H4 (cell line): ENCODE measurements at regions not wholly inside any gene's neighbourhood (a gene's known extent, or its start where the extent isn't known, plus 50 kb on each side); places are given as distances from the start of the nearest gene placed in this dataset.
"Not testable (repeated sequence)": the region's sequence is repeated elsewhere in the genome, so short reads cannot be mapped to it uniquely, and the experiment has no call there.

ENCODE experiments used
- DNase-seq: peaks from one replicate; pipeline ENCODE4 v3.0.0-alpha.2; 2015; ENCODE audit warnings: low spot score

DNA sequence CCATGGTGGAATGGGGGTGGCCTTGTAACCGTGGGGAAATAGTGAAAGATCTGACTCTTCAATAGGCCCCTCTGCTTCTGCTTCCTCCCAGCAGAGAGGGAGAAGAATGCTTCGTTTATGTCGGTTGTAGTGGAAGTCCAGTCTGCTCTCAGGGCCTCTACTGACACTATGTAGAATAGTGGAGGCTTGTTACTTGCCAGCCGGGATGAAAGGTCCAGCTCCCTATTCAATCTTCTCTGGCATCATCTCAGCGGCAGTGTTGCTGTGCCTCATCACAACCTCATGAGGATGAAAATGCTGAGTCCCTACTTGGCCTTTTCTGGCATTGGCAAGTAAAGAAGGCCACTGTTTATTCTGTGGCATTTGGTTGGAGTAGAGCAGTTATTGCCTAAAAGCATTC lies 820.9 kb upstream of the TENM4 start:
- no peak for DNase-seq

- DNase-seq: not testable (repeated sequence)
Measured at GRCh38 chr11:80257319-80258015, 816.6 kb upstream of the TENM4 start.

DNA sequence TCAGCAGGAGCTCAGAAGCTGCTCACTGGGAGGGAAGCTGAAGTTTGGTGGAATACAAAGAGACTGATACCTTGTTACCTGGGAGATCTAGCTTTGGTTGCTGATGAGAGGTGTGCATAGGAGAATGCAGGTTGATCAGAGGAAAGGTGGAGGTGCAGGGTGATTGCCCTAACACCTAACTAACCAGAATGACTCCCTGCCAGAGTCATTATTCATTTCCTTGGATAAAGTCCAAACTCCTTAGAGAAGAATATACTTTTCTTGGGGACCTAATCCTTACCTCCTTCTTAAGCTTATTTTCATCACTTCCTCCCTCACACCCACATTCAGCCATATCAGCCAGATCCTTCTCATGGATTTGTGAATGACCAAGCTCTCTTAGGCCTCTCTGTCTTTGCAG lies 814.2 kb upstream of the TENM4 start:
- no peak for DNase-seq

DNA sequence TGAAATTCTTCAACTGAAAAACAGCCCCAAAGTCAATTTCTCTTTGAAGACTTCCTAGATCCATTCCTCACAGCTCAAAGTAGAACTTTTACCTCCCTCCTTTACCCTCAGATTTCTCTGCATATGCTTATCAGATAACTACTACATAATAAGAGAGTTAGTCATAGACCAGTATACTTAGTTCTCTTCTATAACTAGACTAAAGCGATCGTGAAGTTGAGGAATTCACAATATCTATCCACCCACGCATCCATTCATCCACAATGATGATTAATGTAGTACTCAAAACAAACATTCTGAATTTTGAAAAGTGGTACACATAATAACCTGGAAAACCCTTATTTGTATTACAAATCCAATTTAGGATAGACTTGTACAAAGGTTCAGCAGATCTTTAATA lies 800.9 kb upstream of the TENM4 start:
- no peak for DNase-seq

GRCh38 chr11:80240245-80240644 lies 799.4 kb upstream of the TENM4 start:
- no peak for DNase-seq

DNA sequence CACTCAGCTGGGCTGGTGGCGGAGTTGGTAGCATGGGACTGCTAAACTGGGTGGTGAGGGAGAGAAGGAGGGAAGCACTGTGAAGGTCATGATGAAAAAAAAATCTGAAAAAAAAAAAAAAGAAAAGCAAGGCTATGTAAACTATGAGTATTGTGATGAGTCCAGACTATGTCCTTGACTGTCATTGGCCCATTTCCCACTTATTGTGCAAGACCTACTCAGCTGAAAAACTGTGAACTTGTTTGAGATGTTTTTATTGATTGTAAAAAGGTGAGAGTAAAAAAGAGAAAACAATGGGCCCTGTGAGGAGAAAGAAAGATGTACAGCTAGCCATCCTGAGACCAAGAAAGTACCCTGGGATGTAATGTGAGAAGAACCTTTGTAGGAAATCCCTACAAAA lies 798.4 kb upstream of the TENM4 start:
- no peak for DNase-seq

DNA sequence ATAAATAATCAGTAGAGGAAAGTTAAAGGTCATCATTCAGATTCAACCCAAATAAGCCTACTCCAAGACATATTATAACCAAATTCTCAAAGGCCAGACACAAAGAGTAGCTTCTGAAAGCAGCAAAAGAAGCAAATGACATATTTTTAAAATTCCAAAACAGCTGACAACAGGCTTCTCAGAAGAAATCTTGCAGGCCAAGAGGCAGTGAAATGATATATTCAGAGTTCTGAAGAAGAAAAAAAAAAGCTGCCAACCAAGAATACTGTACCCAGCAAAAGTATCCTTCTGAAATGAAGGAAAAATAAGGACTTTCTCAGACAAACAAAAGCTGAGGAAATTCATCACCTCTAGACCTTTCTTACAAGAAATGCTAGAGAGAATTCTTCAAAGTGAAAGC lies 787.1 kb upstream of the TENM4 start:
- no peak for DNase-seq

- DNase-seq: no peak
Measured at GRCh38 chr11:80214413-80214812, 773.6 kb upstream of the TENM4 start.

DNA sequence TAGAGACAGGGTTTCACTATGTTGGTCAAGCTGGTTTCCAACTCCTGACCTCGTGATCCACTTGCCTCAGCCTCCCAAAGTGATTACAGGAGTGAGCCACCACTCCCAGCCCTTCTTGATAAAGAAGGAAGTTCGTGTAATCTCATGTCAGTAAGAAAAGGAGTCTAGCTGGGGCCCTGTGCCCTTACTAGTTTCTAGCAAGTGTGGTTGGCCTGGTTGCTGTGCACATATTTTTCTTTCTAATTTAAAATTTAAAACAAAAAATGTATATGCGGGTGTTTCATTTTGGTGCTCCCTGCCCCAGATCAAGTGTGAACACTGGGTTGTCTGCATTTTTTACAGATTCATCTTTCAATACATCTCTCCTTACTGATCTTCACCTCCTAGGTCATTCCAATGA lies 770.8 kb upstream of the TENM4 start:
- no peak for DNase-seq

GRCh38 chr11:80204021-80204420 lies 763.2 kb upstream of the TENM4 start:
- no peak for DNase-seq

- DNase-seq: no peak
Measured at GRCh38 chr11:80196932-80197554, 756.2 kb upstream of the TENM4 start.

- no peak for DNase-seq
Measured at GRCh38 chr11:80196041-80196440, 755.2 kb upstream of the TENM4 start.

GRCh38 chr11:80194625-80195024 lies 753.8 kb upstream of the TENM4 start:
- DNase-seq: no peak

- no peak for DNase-seq
Measured at GRCh38 chr11:80194016-80194415, 753.2 kb upstream of the TENM4 start.

DNA sequence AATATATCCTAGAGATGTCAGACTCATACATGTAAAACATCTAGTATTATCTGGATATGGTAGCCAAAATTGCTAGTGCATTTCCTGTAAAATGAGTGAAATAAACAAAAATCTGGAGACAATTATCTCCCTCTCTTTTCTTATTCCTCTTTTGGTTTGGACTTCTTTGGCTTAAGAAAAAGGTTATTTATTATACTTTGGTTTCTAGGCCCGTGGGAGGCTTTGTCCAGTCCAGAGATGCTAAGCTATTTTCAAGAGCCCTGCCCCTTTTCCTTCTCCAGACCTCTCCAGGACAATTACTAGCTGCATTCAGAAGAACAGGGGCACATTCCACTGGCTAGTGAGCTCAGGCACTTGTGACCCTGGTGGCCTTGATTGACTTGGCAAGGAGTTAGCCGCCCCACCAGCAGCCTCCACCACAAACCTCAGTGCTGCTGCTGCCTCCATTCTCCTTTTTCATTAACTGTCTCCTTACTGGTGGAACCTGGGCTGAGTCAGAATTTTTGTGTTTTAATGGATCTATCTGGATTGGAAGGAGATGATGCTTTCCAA lies 747.3 kb upstream of the TENM4 start:
- no peak for DNase-seq

DNA sequence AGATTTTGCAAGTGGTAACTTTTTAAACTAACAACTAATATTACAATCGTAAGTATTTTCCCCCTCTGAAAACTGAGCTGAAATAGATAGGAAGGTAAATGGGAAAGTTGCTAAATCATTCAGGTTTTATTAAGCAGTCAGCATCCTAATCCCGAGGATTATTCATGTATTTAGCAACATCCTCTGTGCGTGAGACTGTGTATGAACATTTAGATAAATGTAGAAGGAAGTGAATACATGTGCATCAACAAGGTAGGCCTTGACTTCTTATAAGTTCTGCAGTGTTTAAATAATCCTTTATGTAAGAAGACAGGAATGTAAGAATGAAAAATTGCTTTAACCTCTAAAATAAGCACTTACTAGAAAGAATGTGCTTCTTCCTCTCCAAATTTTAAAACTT lies 745.9 kb upstream of the TENM4 start:
- no peak for DNase-seq

DNA sequence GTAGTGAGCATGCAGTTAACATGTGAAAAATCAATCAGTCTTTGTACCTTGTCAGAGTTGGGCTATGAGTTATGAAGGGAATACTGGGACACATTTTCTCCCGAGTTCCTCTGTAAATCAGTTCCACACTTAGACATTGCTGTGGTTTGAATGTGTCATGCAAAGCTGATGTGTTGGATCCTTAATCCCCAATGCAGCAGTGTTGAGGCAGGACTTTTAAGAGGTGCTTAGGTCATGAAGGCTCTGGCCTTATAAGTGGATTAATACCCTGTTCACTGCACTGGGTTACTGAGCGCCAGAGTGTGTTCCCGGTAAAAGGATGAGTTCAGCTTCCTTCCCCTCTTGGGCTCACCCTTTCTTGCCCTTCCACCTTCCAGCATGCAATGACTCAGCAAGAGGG lies 742.1 kb upstream of the TENM4 start:
- no peak for DNase-seq

DNA sequence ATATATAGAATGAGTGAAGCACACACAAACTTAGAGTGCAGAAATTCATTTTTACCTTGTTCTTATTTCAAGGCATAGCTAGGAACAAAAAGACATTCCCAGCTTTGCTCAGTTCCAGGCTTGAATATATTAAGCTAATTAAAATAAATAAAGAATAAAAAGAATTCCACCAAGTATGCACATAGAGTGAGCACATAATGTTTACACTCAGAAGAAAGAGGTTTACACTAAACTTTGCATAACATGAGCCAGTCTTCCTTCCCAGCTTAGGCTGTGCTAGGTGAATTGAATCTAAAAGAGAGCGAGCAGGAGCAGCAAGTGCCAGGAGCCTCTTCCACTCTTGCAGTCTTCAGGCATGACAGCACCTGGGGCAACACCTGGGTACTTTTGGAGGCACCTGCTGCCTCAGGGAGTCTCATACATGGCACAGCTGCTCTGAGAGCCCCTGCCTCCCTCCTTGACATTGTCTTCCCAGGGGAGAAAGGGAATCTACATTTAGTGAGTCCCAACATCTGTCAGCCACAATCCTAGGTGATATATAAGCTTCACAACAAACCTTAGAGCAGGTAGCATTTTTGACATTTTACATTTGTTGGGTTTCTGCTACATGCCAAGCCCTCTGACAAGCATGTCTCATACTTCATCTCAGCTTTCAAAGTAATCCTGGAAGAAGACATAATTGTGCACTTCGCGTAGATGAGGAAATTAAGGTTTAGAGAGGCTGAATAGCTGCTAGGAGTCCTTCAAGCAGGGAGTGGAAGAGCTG lies 732.7 kb upstream of the TENM4 start:
- DNase-seq: no peak

GRCh38 chr11:80168796-80169195 lies 728.0 kb upstream of the TENM4 start:
- no peak for DNase-seq

- DNase-seq: no peak
Measured at GRCh38 chr11:80167766-80168165, 726.9 kb upstream of the TENM4 start.

GRCh38 chr11:80165744-80166143 lies 724.9 kb upstream of the TENM4 start:
- peak; percentile 23 for DNase-seq

GRCh38 chr11:80163441-80163840 lies 722.6 kb upstream of the TENM4 start:
- no peak for DNase-seq

GRCh38 chr11:80163011-80163410 lies 722.2 kb upstream of the TENM4 start:
- peak; percentile 79 for DNase-seq
